Dendritic cell treated with granulocyte-macrophage colony-stimulating factor and Interleukin-4, amounts not matched to agents 40 ng/mL and 50 ng/mL, for 4 days (primary cell): ENCODE measurements at regions not wholly inside any gene's neighbourhood (a gene's known extent, or its start where the extent isn't known, plus 50 kb on each side); places are given as distances from the start of the nearest gene placed in this dataset.

Source experiments
- H3K27ac Mint-ChIP-seq: one replicate; pipeline ENCODE4 v1.8.0; 2022; ENCODE audit warnings: mild to moderate bottlenecking, mixed read lengths
- H3K27me3 Mint-ChIP-seq: one replicate; pipeline ENCODE4 v1.8.0; 2022; ENCODE audit warnings: mild to moderate bottlenecking, mixed read lengths
- H3K36me3 Mint-ChIP-seq: one replicate; pipeline ENCODE4 v1.8.0; 2022; ENCODE audit warnings: low read depth, mixed read lengths
- H3K4me1 Mint-ChIP-seq: one replicate; pipeline ENCODE4 v1.8.0; 2022; ENCODE audit warnings: low read depth, mixed read lengths
- H3K4me3 Mint-ChIP-seq: one replicate; pipeline ENCODE4 v1.8.0; 2022; ENCODE audit warnings: mild to moderate bottlenecking, moderate library complexity, mixed read lengths
- H3K9me3 Mint-ChIP-seq: one replicate; pipeline ENCODE4 v1.8.0; 2022; ENCODE audit warnings: mixed read lengths
- intact Hi-C: fragments of 100-400 bp; cut with micrococcal nuclease; formaldehyde crosslinking; loops from one replicate; pipeline ENCODE4 v1.15.0; 2022

GRCh38 chr9:26373616-26374015, 519.0 kb downstream of the CAAP1 start:
- Mint-ChIP-seq H3K4me3 (no peak overlapping the region), H3K9me3 (peaks cover 16% of the 10 kb centered on the region), H3K4me1 (no peaks in the 10 kb centered on the region), H3K27me3 (no peaks in the 10 kb centered on the region), H3K36me3 (no peaks in the 10 kb centered on the region), H3K27ac (no peak overlapping the region)
- intact Hi-C loops, result no loop called here

GRCh38 chr9:26371236-26371635, 521.4 kb downstream of the CAAP1 start:
- Mint-ChIP-seq H3K36me3 (no peaks in the 10 kb centered on the region), H3K27me3 (no peaks in the 10 kb centered on the region), H3K4me1 (no peaks in the 10 kb centered on the region), H3K4me3 (no peak overlapping the region), H3K9me3 (peaks cover 9% of the 10 kb centered on the region), H3K27ac (no peak overlapping the region)
- intact Hi-C loops, result no loop called here

- no peaks in the 10 kb centered on the region for H3K36me3 Mint-ChIP-seq
- no peaks in the 10 kb centered on the region for H3K27me3 Mint-ChIP-seq
- no peaks in the 10 kb centered on the region for H3K9me3 Mint-ChIP-seq
- no peak overlapping the region for H3K4me3 Mint-ChIP-seq
- no peak overlapping the region for H3K27ac Mint-ChIP-seq
- intact Hi-C loops, result no loop called here
- no peaks in the 10 kb centered on the region for H3K4me1 Mint-ChIP-seq
Measured at GRCh38 chr9:26369093-26369492, 523.5 kb downstream of the CAAP1 start.

GRCh38 chr9:26368241-26368640, 524.4 kb downstream of the CAAP1 start:
- Mint-ChIP-seq H3K36me3 (no peaks in the 10 kb centered on the region), H3K4me1 (no peaks in the 10 kb centered on the region), H3K27ac (no peak overlapping the region), H3K9me3 (no peaks in the 10 kb centered on the region), H3K27me3 (no peaks in the 10 kb centered on the region), H3K4me3 (no peak overlapping the region)
- intact Hi-C loops, result no loop called here

- Mint-ChIP-seq H3K27me3 (no peaks in the 10 kb centered on the region), H3K4me1 (no peaks in the 10 kb centered on the region), H3K27ac (no peak overlapping the region), H3K36me3 (no peaks in the 10 kb centered on the region), H3K4me3 (no peak overlapping the region), H3K9me3 (peaks cover 8% of the 10 kb centered on the region)
- intact Hi-C loops, result no loop called here
Measured at GRCh38 chr9:26361010-26361409, 531.6 kb downstream of the CAAP1 start.

GRCh38 chr9:26358836-26359235, 533.8 kb downstream of the CAAP1 start:
- Mint-ChIP-seq H3K27me3 (no peaks in the 10 kb centered on the region), H3K9me3 (peaks cover 8% of the 10 kb centered on the region), H3K36me3 (no peaks in the 10 kb centered on the region), H3K27ac (no peak overlapping the region), H3K4me3 (no peak overlapping the region), H3K4me1 (no peaks in the 10 kb centered on the region)
- intact Hi-C loops, result no loop called here

- Mint-ChIP-seq H3K27me3 (no peaks in the 10 kb centered on the region), H3K36me3 (no peaks in the 10 kb centered on the region), H3K4me3 (no peak overlapping the region), H3K9me3 (peaks cover 8% of the 10 kb centered on the region), H3K4me1 (no peaks in the 10 kb centered on the region), H3K27ac (no peak overlapping the region)
- intact Hi-C loops, result no loop called here
Measured at GRCh38 chr9:26357803-26358344, 534.7 kb downstream of the CAAP1 start.

- H3K9me3 Mint-ChIP-seq, result peaks cover 4% of the 10 kb centered on the region
Measured at GRCh38 chr9:26356491-26356890, 536.1 kb downstream of the CAAP1 start.

GRCh38 chr9:26346942-26347477, 545.6 kb downstream of the CAAP1 start:
- intact Hi-C loops, result no loop called here
- peaks cover 39% of the 10 kb centered on the region for H3K9me3 Mint-ChIP-seq
- no peaks in the 10 kb centered on the region for H3K27me3 Mint-ChIP-seq
- H3K36me3 Mint-ChIP-seq, result no peaks in the 10 kb centered on the region
- no peak overlapping the region for H3K4me3 Mint-ChIP-seq
- H3K27ac Mint-ChIP-seq, result no peak overlapping the region
- H3K4me1 Mint-ChIP-seq, result no peaks in the 10 kb centered on the region

More at GRCh38 chr9:26356491-26356890, 536.1 kb downstream of the CAAP1 start:
- H3K27me3 Mint-ChIP-seq, result no peaks in the 10 kb centered on the region
- intact Hi-C loops, result no loop called here
- H3K4me3 Mint-ChIP-seq, result no peak overlapping the region
- H3K36me3 Mint-ChIP-seq, result no peaks in the 10 kb centered on the region
- H3K4me1 Mint-ChIP-seq, result no peaks in the 10 kb centered on the region
- H3K27ac Mint-ChIP-seq, result no peak overlapping the region

- Mint-ChIP-seq H3K36me3 (no peaks in the 10 kb centered on the region), H3K27ac (no peak overlapping the region), H3K4me3 (no peak overlapping the region), H3K4me1 (no peaks in the 10 kb centered on the region), H3K27me3 (no peaks in the 10 kb centered on the region), H3K9me3 (peaks cover 36% of the 10 kb centered on the region)
- intact Hi-C loops, result no loop called here
Measured at GRCh38 chr9:26341545-26341944, 551.1 kb downstream of the CAAP1 start.

- intact Hi-C loops, result no loop called here
- no peak overlapping the region for H3K27ac Mint-ChIP-seq
- no peak overlapping the region for H3K4me3 Mint-ChIP-seq
- H3K9me3 Mint-ChIP-seq, result peaks cover 20% of the 10 kb centered on the region
- no peaks in the 10 kb centered on the region for H3K27me3 Mint-ChIP-seq
- no peaks in the 10 kb centered on the region for H3K36me3 Mint-ChIP-seq
- H3K4me1 Mint-ChIP-seq, result no peaks in the 10 kb centered on the region
Measured at GRCh38 chr9:26339796-26340195, 552.8 kb downstream of the CAAP1 start.

GRCh38 chr9:26335116-26335515, 557.5 kb downstream of the CAAP1 start:
- Mint-ChIP-seq H3K27ac (no peak overlapping the region), H3K36me3 (no peaks in the 10 kb centered on the region)
- intact Hi-C loops, result no loop called here

GRCh38 chr9:26334706-26335105, 557.9 kb downstream of the CAAP1 start:
- Mint-ChIP-seq H3K4me1 (no peaks in the 10 kb centered on the region), H3K27ac (no peak overlapping the region), H3K27me3 (no peaks in the 10 kb centered on the region), H3K36me3 (no peaks in the 10 kb centered on the region), H3K9me3 (no peaks in the 10 kb centered on the region), H3K4me3 (no peak overlapping the region)
- intact Hi-C loops, result no loop called here

More at GRCh38 chr9:26335116-26335515, 557.5 kb downstream of the CAAP1 start:
- H3K27me3 Mint-ChIP-seq, result no peaks in the 10 kb centered on the region
- no peak overlapping the region for H3K4me3 Mint-ChIP-seq
- no peaks in the 10 kb centered on the region for H3K4me1 Mint-ChIP-seq
- H3K9me3 Mint-ChIP-seq, result no peaks in the 10 kb centered on the region

GRCh38 chr9:26331223-26331622, 561.4 kb downstream of the CAAP1 start:
- Mint-ChIP-seq H3K27ac (no peak overlapping the region), H3K36me3 (no peaks in the 10 kb centered on the region), H3K4me3 (no peak overlapping the region), H3K4me1 (no peaks in the 10 kb centered on the region), H3K27me3 (no peaks in the 10 kb centered on the region), H3K9me3 (no peaks in the 10 kb centered on the region)
- intact Hi-C loops, result no loop called here

- intact Hi-C loops, result no loop called here
- no peaks in the 10 kb centered on the region for H3K36me3 Mint-ChIP-seq
- H3K27me3 Mint-ChIP-seq, result no peaks in the 10 kb centered on the region
- H3K4me1 Mint-ChIP-seq, result no peaks in the 10 kb centered on the region
- H3K27ac Mint-ChIP-seq, result no peak overlapping the region
- no peak overlapping the region for H3K4me3 Mint-ChIP-seq
- no peaks in the 10 kb centered on the region for H3K9me3 Mint-ChIP-seq
Measured at GRCh38 chr9:26329974-26330373, 562.6 kb downstream of the CAAP1 start.
